SK-N-SH (cell line): ENCODE measurements at regions not wholly inside any gene's neighbourhood (a gene's known extent, or its start where the extent isn't known, plus 50 kb on each side); places are given as distances from the start of the nearest gene placed in this dataset.
A peak's percentile ranks its signal among the peaks of the same experiment; 100 is the strongest.

Experiments
- CTCF ChIA-PET: fragments of 300-600, 350-600 bp; formaldehyde crosslinking; extraction: SDS; loops from one replicate; lab custom pipeline; 2021; lab: Yijun Ruan, JAX
- POLR2A ChIA-PET: fragments of 350-600 bp; sonication (Branson Sonifier 250); formaldehyde crosslinking; extraction: SDS; loops from one replicate; lab custom pipeline; 2020; ENCODE audit warnings: antibody characterized with exemption, inconsistent platforms; lab: Yijun Ruan, JAX
- DNase-seq: peaks from one replicate; pipeline ENCODE4 v3.0.0; 2012
- H2AFZ ChIP-seq: fragments of 200-600 bp; sonication (generic); 2 replicates; pipeline ENCODE4 v1.8.1; 2016; ENCODE audit warnings: antibody characterized with exemption, mild to moderate bottlenecking, low read depth
- H3F3A ChIP-seq: fragments of 200-600 bp; sonication (generic); replicated peaks from 2 replicates; pipeline ENCODE3; 2016; ENCODE audit warnings: antibody characterized with exemption, mild to moderate bottlenecking; ENCODE audit not compliant: insufficient read depth
- H3K27ac ChIP-seq, 2 experiments: fragments of 200-500 bp in 1 of 2; fragments of 200-600 bp in 1 of 2; sonication (Bioruptor generic) in 1 of 2; sonication (generic), shearing (Covaris generic) in 1 of 2; 2 replicates each; pipeline versions ENCODE4 v1.5.1 to v1.6.1; 2014 to 2016; ENCODE audit warnings: low read depth in 2 of 2, inconsistent platforms in 1 of 2, low read length in 1 of 2, mild to moderate bottlenecking in 1 of 2, mixed read lengths in 1 of 2
- H3K27me3 ChIP-seq: fragments of 200-600 bp; sonication (generic), shearing (Covaris generic); 2 replicates; pipeline ENCODE4 v1.6.1; 2016; ENCODE audit warnings: mixed run types; ENCODE audit not compliant: insufficient read depth
- H3K36me3 ChIP-seq, 2 experiments: fragments of 200-500 bp in 1 of 2; fragments of 200-600 bp in 1 of 2; sonication (Bioruptor generic) in 1 of 2; sonication (generic) in 1 of 2; replicated peaks in 1 of 2; 2 replicates each; pipeline versions ENCODE3 to v1.5.1; 2014 to 2016; ENCODE audit warnings: low read length in 1 of 2, mild to moderate bottlenecking in 1 of 2; ENCODE audit not compliant: insufficient read depth in 2 of 2, control insufficient read depth in 1 of 2
- H3K4me1 ChIP-seq, 2 experiments: fragments of 200-500 bp in 1 of 2; fragments of 200-600 bp in 1 of 2; sonication (Bioruptor generic) in 1 of 2; sonication (generic), shearing (Covaris generic) in 1 of 2; 2 replicates each; pipeline versions ENCODE4 v1.5.1 to v1.6.1; 2014 to 2016; ENCODE audit warnings: low read depth in 1 of 2, low read length in 1 of 2, mixed run types in 1 of 2; ENCODE audit not compliant: insufficient read depth in 2 of 2, control insufficient read depth in 1 of 2
- H3K4me2 ChIP-seq: fragments of 200-600 bp; sonication (generic), shearing (Covaris generic); 2 replicates; pipeline ENCODE4 v1.6.1; 2017; ENCODE audit warnings: mixed run types
- H3K4me3 ChIP-seq, 2 experiments: fragments of 200-500 bp in 1 of 2; fragments of 200-600 bp in 1 of 2; sonication (Bioruptor generic) in 1 of 2; sonication (generic), shearing (Covaris generic) in 1 of 2; 2 replicates each; pipeline versions ENCODE4 v1.5.1 to v1.8.1; 2014 to 2016; ENCODE audit warnings: low read depth in 2 of 2, inconsistent platforms in 1 of 2, low read length in 1 of 2, mild to moderate bottlenecking in 1 of 2, mixed read lengths in 1 of 2, moderate library complexity in 1 of 2
- H3K79me2 ChIP-seq: fragments of 200-600 bp; sonication (generic); 2 replicates; pipeline ENCODE4 v1.8.1; 2017; ENCODE audit warnings: mild to moderate bottlenecking; ENCODE audit not compliant: insufficient read depth
- H3K9ac ChIP-seq: fragments of 200-600 bp; sonication (generic); 2 replicates; pipeline ENCODE4 v1.6.1; 2017; ENCODE audit warnings: mixed run types
- H3K9me2 ChIP-seq: fragments of 200-600 bp; sonication (generic); 2 replicates; pipeline ENCODE4 v1.6.1; 2017; ENCODE audit warnings: mixed run types
- H3K9me3 ChIP-seq: fragments of 200-600 bp; sonication (generic); 2 replicates; pipeline ENCODE4 v1.6.1; 2017; ENCODE audit warnings: mixed run types, mild to moderate bottlenecking, moderate library complexity
- H4K20me1 ChIP-seq: fragments of 200-600 bp; sonication (generic); 2 replicates; pipeline ENCODE4 v1.6.1; 2017; ENCODE audit warnings: mild to moderate bottlenecking, mixed run types; ENCODE audit not compliant: insufficient read depth
- FOSL2 ChIP-seq: IDR thresholded peaks from 2 replicates; pipeline ENCODE4 v1.4.0; 2012; ENCODE audit warnings: low read depth, mild to moderate bottlenecking, moderate library complexity, borderline replicate concordance
- FOXM1 ChIP-seq: IDR thresholded peaks from 2 replicates; pipeline ENCODE4 v1.4.0; 2012; ENCODE audit warnings: low read depth, mild to moderate bottlenecking
- GATA2 ChIP-seq: sonication (generic); formaldehyde crosslinking; IDR thresholded peaks from 2 replicates; pipeline ENCODE4 v1.5.0; 2020; ENCODE audit warnings: mild to moderate bottlenecking, missing genetic modification reagents
- MXI1 ChIP-seq: IDR thresholded peaks from 2 replicates; pipeline ENCODE4 v1.6.1; 2012; ENCODE audit warnings: mild to moderate bottlenecking, low read depth, low read length, improper control_type of control experiment
- NFIC ChIP-seq: IDR thresholded peaks from 2 replicates; pipeline ENCODE4 v1.4.0; 2012; ENCODE audit warnings: borderline replicate concordance
- NRF1 ChIP-seq: IDR thresholded peaks from 2 replicates; pipeline ENCODE4 v1.6.1; 2012; ENCODE audit warnings: low read depth, mild to moderate bottlenecking, low read length
- POLR2AphosphoS5 ChIP-seq: IDR thresholded peaks from 2 replicates; pipeline ENCODE4 v1.6.1; 2012; ENCODE audit warnings: low read depth, low read length
- RAD21 ChIP-seq: IDR thresholded peaks from 2 replicates; pipeline ENCODE4 v1.6.1; 2012; ENCODE audit warnings: mild to moderate bottlenecking, low read length
- RFX5 ChIP-seq: IDR thresholded peaks from 2 replicates; pipeline ENCODE4 v1.6.1; 2012; ENCODE audit warnings: mild to moderate bottlenecking, improper control_type of control experiment, low read length
- SIN3A ChIP-seq: IDR thresholded peaks from 2 replicates; pipeline ENCODE4 v1.6.1; 2012; ENCODE audit warnings: low read depth, mild to moderate bottlenecking, low read length, moderate library complexity, borderline replicate concordance
- SMC3 ChIP-seq: IDR thresholded peaks from 2 replicates; pipeline ENCODE4 v1.6.1; 2012; ENCODE audit warnings: low read depth, low read length, improper control_type of control experiment
- TEAD4 ChIP-seq: IDR thresholded peaks from 2 replicates; pipeline ENCODE4 v1.4.0; 2012; ENCODE audit warnings: mild to moderate bottlenecking, borderline replicate concordance; ENCODE audit not compliant: insufficient read depth
- WGBS: methylation state at CpG from one replicate; pipeline ENCODE4 v1.1.6; 2017; ENCODE audit warnings: low lambda C conversion rate; 5-methylcytosine and 5-hydroxymethylcytosine counted together
- TF ChIP-seq, protein P1 (sequence below): fragments of 200-600 bp; sonication (generic); IDR thresholded peaks from 2 replicates; pipeline ENCODE4 v1.6.1; 2017; ENCODE audit warnings: antibody characterized with exemption, mild to moderate bottlenecking, moderate library complexity
- TF ChIP-seq, protein P2 (sequence below): fragments of 150-350 bp; IDR thresholded peaks from 2 replicates; pipeline ENCODE4 v1.6.1; 2016; ENCODE audit warnings: mild to moderate bottlenecking, low read depth, low read length
- TF ChIP-seq, protein P3 (sequence below): IDR thresholded peaks from 2 replicates; pipeline ENCODE4 v1.4.0; 2012; ENCODE audit warnings: low read depth
- TF ChIP-seq, protein P4 (sequence below): IDR thresholded peaks from 2 replicates; pipeline ENCODE4 v1.4.0; 2012; ENCODE audit warnings: low read depth, borderline replicate concordance
- TF ChIP-seq, protein P5 (sequence below): IDR thresholded peaks from 2 replicates; pipeline ENCODE4 v1.4.0; 2012; ENCODE audit warnings: low read depth, borderline replicate concordance

DNA sequence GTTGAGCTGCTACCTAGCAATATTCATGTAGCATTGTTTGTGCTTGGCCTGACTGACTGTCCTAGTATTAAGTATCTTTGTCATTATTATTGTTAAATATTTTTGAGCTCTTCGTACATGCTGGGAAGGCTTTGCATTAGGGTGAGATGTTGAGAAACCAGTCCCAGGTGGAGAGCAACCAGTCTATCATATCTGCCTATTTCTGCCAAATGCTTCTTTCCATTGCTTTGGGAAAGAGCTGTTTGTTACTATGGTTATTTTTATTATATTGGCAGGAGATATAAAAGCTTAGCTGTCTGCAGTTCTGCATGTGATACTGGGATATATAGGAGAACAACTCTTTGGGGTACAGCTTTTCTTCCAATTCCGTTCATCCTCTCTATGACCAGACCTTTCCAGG is 85.1 kb downstream of the CLDN17 start:
- Histone ChIP-seq H3K27me3 (no peaks in the 10 kb centered on the region; the same call in 1 of the 2 replicates), H2AFZ (no peak overlapping the region), H3K4me2 (no peak overlapping the region), H4K20me1 (no peaks in the 10 kb centered on the region), H3K36me3 (no peaks in the 10 kb centered on the region), H3K4me3 (no peak overlapping the region), H3K9me2 (no peaks in the 10 kb centered on the region), H3K9me3 (no peaks in the 10 kb centered on the region), H3K79me2 (no peaks in the 10 kb centered on the region), H3K9ac (no peak overlapping the region), H3K4me1 (no peaks in the 10 kb centered on the region), H3F3A (no peaks in the 10 kb centered on the region), H3K27ac (no peak overlapping the region)
- ChIA-PET POLR2A (no interaction called here), CTCF (interaction anchor here (1.3 kb wide), 1 partner anchor 31 kb away, joined by 3 read pairs; no protein-coding TSS in a partner anchor)
- DNase-seq, result no peak
- WGBS, result 0% methylated on average over 2 of the region's 2 CpGs
- TF ChIP-seq NRF1 (no peak), SIN3A (no peak), NFIC (no peak)

DNA sequence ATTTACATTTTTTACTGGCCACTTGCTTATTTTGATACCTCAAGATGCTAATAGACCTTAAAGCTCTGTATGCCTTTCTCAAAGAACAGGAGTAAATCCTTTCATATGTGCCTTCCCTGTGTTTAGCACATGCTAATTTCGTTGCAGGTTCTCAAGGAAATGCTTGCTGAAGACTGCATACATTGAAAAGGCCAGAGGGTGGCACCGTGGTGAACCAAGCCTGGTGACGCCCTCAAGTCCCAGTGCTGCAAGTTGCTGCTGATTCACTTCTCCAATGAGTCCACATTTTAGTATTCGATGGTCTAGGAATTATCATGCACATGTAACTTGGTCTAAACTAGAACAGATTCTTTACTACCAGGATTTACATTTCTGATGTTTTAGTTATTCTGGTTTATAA is 94.1 kb downstream of the CLDN17 start:
- H4K20me1 ChIP-seq, result no peaks in the 10 kb centered on the region
- no peak for TF ChIP-seq TEAD4
- TF ChIP-seq, protein P1, sequence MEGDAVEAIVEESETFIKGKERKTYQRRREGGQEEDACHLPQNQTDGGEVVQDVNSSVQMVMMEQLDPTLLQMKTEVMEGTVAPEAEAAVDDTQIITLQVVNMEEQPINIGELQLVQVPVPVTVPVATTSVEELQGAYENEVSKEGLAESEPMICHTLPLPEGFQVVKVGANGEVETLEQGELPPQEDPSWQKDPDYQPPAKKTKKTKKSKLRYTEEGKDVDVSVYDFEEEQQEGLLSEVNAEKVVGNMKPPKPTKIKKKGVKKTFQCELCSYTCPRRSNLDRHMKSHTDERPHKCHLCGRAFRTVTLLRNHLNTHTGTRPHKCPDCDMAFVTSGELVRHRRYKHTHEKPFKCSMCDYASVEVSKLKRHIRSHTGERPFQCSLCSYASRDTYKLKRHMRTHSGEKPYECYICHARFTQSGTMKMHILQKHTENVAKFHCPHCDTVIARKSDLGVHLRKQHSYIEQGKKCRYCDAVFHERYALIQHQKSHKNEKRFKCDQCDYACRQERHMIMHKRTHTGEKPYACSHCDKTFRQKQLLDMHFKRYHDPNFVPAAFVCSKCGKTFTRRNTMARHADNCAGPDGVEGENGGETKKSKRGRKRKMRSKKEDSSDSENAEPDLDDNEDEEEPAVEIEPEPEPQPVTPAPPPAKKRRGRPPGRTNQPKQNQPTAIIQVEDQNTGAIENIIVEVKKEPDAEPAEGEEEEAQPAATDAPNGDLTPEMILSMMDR, result peak; percentile 41
- no peak for TF ChIP-seq SIN3A
- TF ChIP-seq RAD21, result no peak
- H3K9ac ChIP-seq, result no peak overlapping the region
- H3K4me3 ChIP-seq, result no peak overlapping the region
- H3F3A ChIP-seq, result no peaks in the 10 kb centered on the region
- H3K36me3 ChIP-seq, result no peaks in the 10 kb centered on the region
- H3K79me2 ChIP-seq, result no peaks in the 10 kb centered on the region
- H3K4me2 ChIP-seq, result no peak overlapping the region
- H3K27me3 ChIP-seq, result no peaks in the 10 kb centered on the region
- H2AFZ ChIP-seq, result no peak overlapping the region
- ChIA-PET CTCF (interaction anchor here (0.6 kb wide), 2 partner anchors 12 to 86 kb away, joined by 3 read pairs; no protein-coding TSS in a partner anchor), POLR2A (no interaction called here)
- H3K9me2 ChIP-seq, result no peaks in the 10 kb centered on the region
- WGBS, result 2% methylated on average over 4 of the region's 4 CpGs
- no peaks in the 10 kb centered on the region for H3K4me1 ChIP-seq
- no peaks in the 10 kb centered on the region for H3K9me3 ChIP-seq
- DNase-seq, result no peak
- H3K27ac ChIP-seq, result no peak overlapping the region

DNA sequence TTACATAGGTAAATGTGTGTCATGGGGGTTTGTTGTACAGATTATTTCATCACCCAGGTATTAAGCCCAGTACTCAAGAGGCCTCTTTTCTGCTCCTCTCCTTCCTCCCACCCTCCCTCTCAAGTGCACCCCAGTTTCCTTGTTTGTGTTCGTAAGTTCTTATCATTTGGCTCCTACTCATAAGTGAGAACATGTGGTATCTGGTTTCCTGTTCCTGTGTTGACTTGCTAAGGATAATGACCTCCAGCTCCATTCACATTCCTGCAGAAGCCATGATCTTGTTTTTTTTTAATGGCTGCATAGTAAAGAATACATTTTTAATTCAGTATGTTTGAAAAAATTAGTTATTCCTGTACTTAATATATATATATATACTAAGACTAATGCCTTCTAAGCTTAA is 107.7 kb downstream of the CLDN17 start:
- no peak overlapping the region for H3K4me3 ChIP-seq
- POLR2A ChIA-PET, result no interaction called here
- no peak overlapping the region for H2AFZ ChIP-seq
- no peak overlapping the region for H3K9ac ChIP-seq
- DNase-seq, result no peak
- H3K9me3 ChIP-seq, result no peaks in the 10 kb centered on the region
- H3K4me1 ChIP-seq, result no peaks in the 10 kb centered on the region
- WGBS, result 5% methylated on average over 1 of the region's 1 CpG
- no peak overlapping the region for H3K4me2 ChIP-seq
- H3F3A ChIP-seq, result no peaks in the 10 kb centered on the region
- H3K9me2 ChIP-seq, result no peaks in the 10 kb centered on the region
- no peaks in the 10 kb centered on the region for H3K36me3 ChIP-seq
- no peaks in the 10 kb centered on the region for H3K79me2 ChIP-seq
- CTCF ChIA-PET, result interaction anchor here (1.7 kb wide), 1 partner anchor 15 kb away, joined by 9 read pairs; no protein-coding TSS in a partner anchor
- H3K27me3 ChIP-seq, result no peaks in the 10 kb centered on the region; the same call in 1 of the 2 replicates
- H4K20me1 ChIP-seq, result no peaks in the 10 kb centered on the region
- no peak overlapping the region for H3K27ac ChIP-seq
- TF ChIP-seq MXI1 (no peak), GATA2 (CRISPR knock-in tag) (no peak), SMC3 (no peak), POLR2AphosphoS5 (no peak), FOSL2 (no peak), FOXM1 (no peak), RFX5 (no peak)
- TF ChIP-seq, protein P2, sequence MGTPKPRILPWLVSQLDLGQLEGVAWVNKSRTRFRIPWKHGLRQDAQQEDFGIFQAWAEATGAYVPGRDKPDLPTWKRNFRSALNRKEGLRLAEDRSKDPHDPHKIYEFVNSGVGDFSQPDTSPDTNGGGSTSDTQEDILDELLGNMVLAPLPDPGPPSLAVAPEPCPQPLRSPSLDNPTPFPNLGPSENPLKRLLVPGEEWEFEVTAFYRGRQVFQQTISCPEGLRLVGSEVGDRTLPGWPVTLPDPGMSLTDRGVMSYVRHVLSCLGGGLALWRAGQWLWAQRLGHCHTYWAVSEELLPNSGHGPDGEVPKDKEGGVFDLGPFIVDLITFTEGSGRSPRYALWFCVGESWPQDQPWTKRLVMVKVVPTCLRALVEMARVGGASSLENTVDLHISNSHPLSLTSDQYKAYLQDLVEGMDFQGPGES, result no peak
- TF ChIP-seq, protein P3, sequence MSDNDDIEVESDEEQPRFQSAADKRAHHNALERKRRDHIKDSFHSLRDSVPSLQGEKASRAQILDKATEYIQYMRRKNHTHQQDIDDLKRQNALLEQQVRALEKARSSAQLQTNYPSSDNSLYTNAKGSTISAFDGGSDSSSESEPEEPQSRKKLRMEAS, result no peak
- TF ChIP-seq, protein P4, sequence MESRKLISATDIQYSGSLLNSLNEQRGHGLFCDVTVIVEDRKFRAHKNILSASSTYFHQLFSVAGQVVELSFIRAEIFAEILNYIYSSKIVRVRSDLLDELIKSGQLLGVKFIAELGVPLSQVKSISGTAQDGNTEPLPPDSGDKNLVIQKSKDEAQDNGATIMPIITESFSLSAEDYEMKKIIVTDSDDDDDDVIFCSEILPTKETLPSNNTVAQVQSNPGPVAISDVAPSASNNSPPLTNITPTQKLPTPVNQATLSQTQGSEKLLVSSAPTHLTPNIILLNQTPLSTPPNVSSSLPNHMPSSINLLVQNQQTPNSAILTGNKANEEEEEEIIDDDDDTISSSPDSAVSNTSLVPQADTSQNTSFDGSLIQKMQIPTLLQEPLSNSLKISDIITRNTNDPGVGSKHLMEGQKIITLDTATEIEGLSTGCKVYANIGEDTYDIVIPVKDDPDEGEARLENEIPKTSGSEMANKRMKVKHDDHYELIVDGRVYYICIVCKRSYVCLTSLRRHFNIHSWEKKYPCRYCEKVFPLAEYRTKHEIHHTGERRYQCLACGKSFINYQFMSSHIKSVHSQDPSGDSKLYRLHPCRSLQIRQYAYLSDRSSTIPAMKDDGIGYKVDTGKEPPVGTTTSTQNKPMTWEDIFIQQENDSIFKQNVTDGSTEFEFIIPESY, result no peak
- TF ChIP-seq, protein P5, sequence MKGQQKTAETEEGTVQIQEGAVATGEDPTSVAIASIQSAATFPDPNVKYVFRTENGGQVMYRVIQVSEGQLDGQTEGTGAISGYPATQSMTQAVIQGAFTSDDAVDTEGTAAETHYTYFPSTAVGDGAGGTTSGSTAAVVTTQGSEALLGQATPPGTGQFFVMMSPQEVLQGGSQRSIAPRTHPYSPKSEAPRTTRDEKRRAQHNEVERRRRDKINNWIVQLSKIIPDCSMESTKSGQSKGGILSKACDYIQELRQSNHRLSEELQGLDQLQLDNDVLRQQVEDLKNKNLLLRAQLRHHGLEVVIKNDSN, result no peak
